Stimulated activated CD8-positive, alpha-beta memory T cell treated with anti-CD3 and anti-CD28 coated beads, Interleukin-15, amount 100 ng/mL, for 48 hours (primary cell): ENCODE measurements at regions not wholly inside any gene's neighbourhood (a gene's known extent, or its start where the extent isn't known, plus 50 kb on each side); places are given as distances from the start of the nearest gene placed in this dataset.

Experiments used
- DNase-seq, 2 donors: peaks; one replicate each; pipeline ENCODE4 v3.0.0-alpha.2; 2020; ENCODE audit warnings: low read depth in 2 of 2

DNA sequence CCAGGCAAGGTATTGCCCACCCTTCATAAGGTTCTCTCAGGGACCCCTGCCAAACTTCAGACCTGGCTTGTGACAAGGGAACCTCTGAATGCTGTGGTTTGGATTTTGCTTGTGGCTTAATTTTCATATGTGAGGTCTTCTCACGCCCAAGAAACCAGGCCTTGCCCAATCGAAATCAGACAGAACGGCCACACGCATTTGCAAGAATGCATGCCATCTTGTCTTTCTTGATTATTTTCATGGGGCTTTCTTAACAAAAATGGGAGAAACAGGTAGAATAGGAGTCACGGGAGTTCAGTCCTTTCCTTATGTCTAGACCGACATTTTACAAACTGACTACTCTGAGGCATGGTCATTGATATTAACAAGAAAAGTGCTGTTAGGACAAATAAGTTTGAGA lies 170.2 kb upstream of the PAPPA start:
- no peak for DNase-seq

DNA sequence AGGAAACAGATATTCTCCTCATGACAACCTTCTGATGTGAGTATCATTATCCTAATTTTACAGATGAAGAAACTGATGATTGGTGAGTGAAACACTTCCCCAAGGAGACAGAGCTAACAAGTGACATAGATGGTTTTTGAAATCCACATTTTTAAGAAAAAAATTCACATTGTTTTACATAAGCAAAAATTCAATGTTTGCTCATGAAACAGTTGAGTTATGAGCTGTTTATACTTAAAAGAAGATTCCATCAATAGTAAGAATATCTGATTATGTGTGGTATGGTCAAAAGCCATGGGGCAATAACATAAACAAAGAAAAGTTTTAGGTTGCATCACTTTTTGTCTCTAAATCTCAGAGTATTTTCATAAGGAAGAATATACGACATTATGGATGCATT lies 167.9 kb upstream of the PAPPA start:
- DNase-seq, result no peak

DNA sequence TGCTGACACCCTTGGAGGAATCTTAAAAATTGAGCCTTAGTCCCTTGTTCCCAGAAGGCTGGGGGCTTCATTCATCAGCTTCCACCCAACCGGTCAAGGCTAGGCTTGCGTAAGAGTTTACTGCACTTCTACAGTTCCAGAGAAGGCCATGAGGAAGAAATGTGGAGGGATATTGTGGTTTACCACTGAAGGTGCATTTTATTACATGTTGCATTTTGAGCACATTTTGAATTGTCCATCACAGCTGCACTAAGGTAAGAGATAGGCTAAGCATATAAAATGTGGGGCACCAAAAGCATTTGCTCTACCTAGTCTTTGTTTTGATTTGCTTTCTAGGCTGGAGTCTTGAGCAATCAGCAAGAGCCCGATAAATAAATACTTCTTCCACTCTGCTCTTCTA lies 167.1 kb upstream of the PAPPA start:
- DNase-seq, result no peak

DNA sequence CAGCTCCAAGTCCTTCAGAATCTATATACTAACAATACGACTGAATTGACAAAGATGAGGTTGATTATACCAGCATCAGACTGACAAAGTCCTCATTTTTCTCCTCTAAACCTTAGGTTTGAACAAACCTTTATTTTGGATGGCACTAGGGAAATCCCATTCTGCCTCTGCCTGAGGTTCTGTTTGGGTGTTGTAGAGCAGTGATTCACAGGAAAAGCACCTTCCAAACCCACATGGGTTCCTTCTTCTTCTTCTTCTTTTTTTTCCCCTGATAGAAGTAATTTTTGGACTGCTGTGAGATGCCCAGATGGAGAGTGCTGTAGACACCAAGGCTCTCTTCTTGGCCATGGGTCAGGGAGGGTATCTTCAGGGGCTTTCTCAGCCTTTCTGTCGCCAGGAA lies 164.9 kb upstream of the PAPPA start:
- DNase-seq, result no peak

GRCh38 chr9:115989831-115990230 lies 163.8 kb upstream of the PAPPA start:
- DNase-seq, result no peak

GRCh38 chr9:115992834-115993233 lies 160.8 kb upstream of the PAPPA start:
- DNase-seq, result no peak

- DNase-seq, result no peak
These were observed 155.7 kb upstream of the PAPPA start for GRCh38 chr9:115997923-115998322.

GRCh38 chr9:115998666-115999065 lies 154.9 kb upstream of the PAPPA start:
- no peak for DNase-seq

DNA sequence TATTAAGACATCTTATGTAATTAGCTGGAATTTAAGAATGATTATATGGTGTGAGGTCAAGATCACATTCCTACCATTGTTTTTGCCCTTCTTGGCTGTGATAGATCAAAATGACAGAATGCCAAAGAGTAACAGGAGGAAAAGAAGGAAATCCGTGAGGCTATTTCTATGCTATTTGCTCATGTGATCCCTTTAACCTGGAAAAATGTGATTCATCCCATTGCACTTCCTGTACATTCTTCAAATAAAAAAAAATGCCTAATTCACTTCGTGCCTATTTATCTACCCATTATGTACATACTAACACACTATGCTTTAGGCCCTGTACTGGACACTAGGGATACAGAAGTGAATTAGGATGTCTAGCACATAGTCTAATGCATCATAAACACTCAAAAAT lies 154.1 kb upstream of the PAPPA start:
- DNase-seq, result no peak

- DNase-seq, result no peak
These were observed 152.8 kb upstream of the PAPPA start for GRCh38 chr9:116000748-116001329.

DNA sequence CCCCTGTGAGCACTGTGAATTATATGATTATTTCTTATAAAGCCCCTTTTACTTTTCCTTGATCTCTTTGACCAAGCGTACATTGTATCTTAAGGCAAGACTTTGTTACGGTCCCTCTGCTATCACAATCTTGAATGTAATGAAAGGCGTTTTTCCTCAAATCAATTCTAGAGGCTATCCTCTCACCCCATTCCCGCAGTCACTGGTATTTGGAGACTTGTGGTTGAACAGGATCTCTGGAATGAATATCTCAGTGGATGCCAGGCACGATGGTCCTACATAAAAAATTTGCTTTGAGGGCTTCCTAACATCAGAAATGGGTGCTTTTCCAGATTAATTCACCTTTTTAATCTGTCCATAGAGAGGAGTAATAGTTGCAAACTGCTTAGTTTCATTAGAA lies 151.4 kb upstream of the PAPPA start:
- no peak for DNase-seq

DNA sequence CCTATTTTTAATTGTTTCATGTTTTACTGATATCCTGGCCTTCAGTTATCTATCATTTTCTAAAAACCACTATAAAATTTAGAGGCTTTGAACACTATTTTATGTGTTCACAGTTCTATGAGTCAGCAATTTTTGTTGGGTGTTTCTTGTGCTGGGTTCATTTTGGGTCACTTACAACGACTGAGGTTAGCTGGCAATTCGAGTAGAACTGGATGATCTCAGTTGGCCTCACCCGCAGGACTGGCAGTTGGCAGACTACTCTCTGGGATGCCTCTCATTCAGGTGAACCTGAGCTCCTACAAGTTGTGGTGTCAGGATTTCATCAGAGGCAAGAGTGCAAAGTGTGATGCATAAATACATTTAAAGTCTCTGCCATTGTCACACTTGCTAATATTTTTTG lies 151.0 kb upstream of the PAPPA start:
- DNase-seq, result no peak

- no peak for DNase-seq
These were observed 150.2 kb upstream of the PAPPA start for GRCh38 chr9:116003397-116003796.

DNA sequence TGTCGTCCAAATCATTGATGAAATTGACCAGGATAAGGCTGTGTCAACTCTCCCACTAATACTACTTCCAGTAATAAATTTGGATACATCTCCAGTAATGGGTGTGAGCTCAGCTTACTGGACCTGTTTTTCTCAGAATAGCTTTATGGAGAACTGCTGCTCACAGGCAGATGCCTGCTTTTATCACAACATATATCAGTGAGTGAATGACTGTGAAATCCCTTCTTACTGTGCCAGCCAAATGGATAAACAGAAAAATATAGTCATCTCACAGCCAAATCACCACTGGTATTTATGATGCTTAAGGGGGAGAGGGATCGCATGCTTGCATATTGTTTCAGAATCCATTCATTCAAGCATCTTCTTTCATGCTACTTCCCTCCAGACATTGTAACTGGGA lies 148.4 kb upstream of the PAPPA start:
- DNase-seq, result no peak

DNA sequence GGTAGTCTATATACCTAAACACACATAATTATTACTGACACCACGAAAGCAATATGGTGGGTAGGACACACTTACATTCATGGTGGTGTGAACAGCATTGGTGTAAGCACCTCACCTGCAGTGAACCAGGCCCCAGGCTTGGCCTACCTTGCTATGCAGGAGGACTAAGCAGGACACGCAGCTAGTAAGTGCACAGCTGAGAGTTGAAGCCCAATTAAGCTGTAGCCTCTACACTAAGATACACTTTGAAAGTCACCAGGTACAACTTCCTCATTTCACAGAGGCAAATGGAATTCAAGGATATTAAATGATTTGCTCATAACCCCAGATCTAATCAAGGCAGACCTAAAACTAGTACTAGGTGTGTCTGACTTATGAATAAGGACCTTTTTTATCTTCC lies 145.8 kb upstream of the PAPPA start:
- no peak for DNase-seq

- DNase-seq, result no peak
These were observed 145.3 kb upstream of the PAPPA start for GRCh38 chr9:116008278-116008677.

DNA sequence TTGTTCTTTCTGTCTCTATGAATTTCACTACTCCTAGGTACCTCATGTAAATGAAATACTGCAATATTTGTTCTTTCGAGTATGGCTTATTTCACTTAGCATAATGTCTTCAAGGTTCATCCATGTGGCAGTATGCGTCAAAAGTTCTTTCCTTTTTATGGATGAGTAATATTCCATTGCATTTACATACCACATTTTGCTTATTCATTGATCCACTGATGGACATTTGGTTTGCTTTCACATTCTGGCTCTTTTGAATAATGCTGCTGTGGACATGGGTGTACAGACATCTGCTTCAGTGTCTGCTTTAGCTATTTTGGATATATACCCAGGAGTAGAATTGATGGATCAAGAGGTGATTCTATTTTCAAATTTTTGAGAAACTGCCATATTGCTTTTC lies 144.2 kb upstream of the PAPPA start:
- no peak for DNase-seq

DNA sequence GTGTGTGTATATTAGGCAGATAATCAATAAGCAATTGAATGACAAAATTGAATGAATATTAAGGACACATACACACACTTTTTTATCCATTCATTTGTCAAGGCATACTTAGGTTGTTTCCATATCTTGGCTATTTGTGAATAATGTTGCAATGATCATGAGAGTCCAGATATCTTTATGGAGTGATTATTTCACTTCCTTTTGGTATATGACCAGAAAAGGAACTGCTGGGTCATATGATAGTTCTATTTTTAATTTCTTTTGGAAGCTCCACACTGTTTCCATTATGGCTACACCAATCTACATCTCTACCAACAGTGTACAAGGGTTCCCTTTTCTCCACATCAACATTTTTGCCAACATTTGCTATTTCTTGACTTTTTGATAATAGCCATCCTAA lies 137.7 kb upstream of the PAPPA start:
- no peak for DNase-seq

- DNase-seq, result no peak
These were observed 133.4 kb upstream of the PAPPA start for GRCh38 chr9:116020146-116020545.

- no peak for DNase-seq
These were observed 132.8 kb upstream of the PAPPA start for GRCh38 chr9:116020801-116021200.

- no peak for DNase-seq
These were observed 126.5 kb upstream of the PAPPA start for GRCh38 chr9:116027096-116027495.

- DNase-seq, result no peak
These were observed 126.1 kb upstream of the PAPPA start for GRCh38 chr9:116027511-116027910.

DNA sequence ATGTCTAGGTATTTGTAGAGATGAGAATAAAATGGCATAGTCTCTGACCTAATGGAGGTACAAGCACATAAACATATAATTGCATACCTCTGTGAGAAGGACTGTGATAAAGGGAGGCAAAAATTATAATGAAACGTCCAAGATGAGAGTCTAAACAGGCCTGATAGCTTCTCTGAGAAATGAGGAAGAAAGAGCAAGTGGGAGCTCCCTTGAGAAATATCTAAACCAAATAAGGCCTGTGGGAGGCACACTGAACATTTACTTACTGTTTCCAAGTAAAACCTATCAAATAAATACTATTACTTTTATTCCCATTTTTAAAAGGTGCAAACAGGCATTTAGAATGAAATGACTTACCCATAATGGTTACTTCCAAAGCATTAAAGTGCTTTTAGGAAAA lies 125.6 kb upstream of the PAPPA start:
- DNase-seq, result no peak

- DNase-seq, result no peak
These were observed 123.1 kb upstream of the PAPPA start for GRCh38 chr9:116030517-116030916.
